Ovary (tissue), 3 donors: ENCODE measurements at regions not wholly inside any gene's neighbourhood (a gene's known extent, or its start where the extent isn't known, plus 50 kb on each side); places are given as distances from the start of the nearest gene placed in this dataset.

Source experiments
- EP300 ChIP-seq: sonication (generic); formaldehyde crosslinking; IDR thresholded peaks from one replicate; pipeline ENCODE4 v1.6.1; 2017; ENCODE audit warnings: antibody characterized with exemption
- POLR2A ChIP-seq: fragments of 450-650 bp; IDR thresholded peaks from one replicate; pipeline ENCODE4 v1.6.1; 2017; ENCODE audit warnings: antibody characterized with exemption, mild to moderate bottlenecking, moderate library complexity
- TF ChIP-seq, protein P1 (sequence below), 3 donors: fragments of 450-650 bp in 2 of 3; fragments of 200-600 bp in 1 of 3; IDR thresholded peaks; one replicate each; pipeline versions ENCODE4 v1.5.1 to v1.8.0; 2016 to 2022; ENCODE audit warnings: antibody characterized with exemption in 3 of 3, mild to moderate bottlenecking in 1 of 3
- donor health status: DM: no; HTN: no; CAD: no.

DNA sequence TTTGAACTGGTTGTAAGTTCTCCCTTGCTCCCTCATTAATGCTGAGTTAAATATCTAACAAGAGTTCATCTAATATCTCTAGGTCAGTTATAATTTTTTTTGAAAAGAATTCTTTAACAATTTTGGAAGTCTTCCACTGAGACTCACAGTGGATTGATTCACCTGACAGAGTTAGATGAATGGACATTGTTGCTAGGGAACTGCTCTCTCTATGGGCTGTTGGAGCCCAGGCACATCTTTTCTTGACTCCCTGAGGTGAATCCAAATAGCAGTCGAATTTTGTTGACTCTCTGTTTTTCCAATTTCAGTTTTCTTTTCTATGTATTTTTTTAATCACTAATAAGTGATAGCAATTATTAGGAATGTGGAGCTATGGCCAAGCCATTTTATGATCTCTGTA lies 996.1 kb upstream of the PABPC4L start:
- TF ChIP-seq POLR2A (no peak), EP300 (no peak)
- TF ChIP-seq, protein P1, sequence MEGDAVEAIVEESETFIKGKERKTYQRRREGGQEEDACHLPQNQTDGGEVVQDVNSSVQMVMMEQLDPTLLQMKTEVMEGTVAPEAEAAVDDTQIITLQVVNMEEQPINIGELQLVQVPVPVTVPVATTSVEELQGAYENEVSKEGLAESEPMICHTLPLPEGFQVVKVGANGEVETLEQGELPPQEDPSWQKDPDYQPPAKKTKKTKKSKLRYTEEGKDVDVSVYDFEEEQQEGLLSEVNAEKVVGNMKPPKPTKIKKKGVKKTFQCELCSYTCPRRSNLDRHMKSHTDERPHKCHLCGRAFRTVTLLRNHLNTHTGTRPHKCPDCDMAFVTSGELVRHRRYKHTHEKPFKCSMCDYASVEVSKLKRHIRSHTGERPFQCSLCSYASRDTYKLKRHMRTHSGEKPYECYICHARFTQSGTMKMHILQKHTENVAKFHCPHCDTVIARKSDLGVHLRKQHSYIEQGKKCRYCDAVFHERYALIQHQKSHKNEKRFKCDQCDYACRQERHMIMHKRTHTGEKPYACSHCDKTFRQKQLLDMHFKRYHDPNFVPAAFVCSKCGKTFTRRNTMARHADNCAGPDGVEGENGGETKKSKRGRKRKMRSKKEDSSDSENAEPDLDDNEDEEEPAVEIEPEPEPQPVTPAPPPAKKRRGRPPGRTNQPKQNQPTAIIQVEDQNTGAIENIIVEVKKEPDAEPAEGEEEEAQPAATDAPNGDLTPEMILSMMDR (IDR thresholded peaks at IDR 0.05): no peak
